HFFc6 (cell line): ENCODE measurements at regions not wholly inside any gene's neighbourhood (a gene's known extent, or its start where the extent isn't known, plus 50 kb on each side); places are given as distances from the start of the nearest gene placed in this dataset.

ENCODE experiments used
- DNase-seq: peaks from one replicate; pipeline ENCODE4 v3.0.0-alpha.2; 2018
- H3K27ac Mint-ChIP-seq: 2 replicates; pipeline ENCODE4 v1.8.0; 2020; ENCODE audit warnings: mild to moderate bottlenecking, mixed read lengths
- H3K27me3 Mint-ChIP-seq: 2 replicates; pipeline ENCODE4 v1.8.0; 2021; ENCODE audit warnings: mild to moderate bottlenecking, moderate library complexity, mixed read lengths; ENCODE audit not compliant: insufficient read depth
- H3K36me3 Mint-ChIP-seq: 2 replicates; pipeline ENCODE4 v1.8.0; 2021; ENCODE audit warnings: low read depth, mixed read lengths
- H3K4me1 Mint-ChIP-seq: 2 replicates; pipeline ENCODE4 v1.8.0; 2020; ENCODE audit warnings: low read depth, mixed read lengths
- H3K4me3 Mint-ChIP-seq: 2 replicates; pipeline ENCODE4 v1.8.0; 2020; ENCODE audit warnings: mild to moderate bottlenecking, moderate library complexity, mixed read lengths
- H3K9me3 Mint-ChIP-seq: 2 replicates; pipeline ENCODE4 v1.8.0; 2020; ENCODE audit warnings: mild to moderate bottlenecking, mixed read lengths
- TF ChIP-seq, protein P1 (sequence below): fragments of 200-600 bp; sonication (generic); IDR thresholded peaks from 2 replicates; pipeline ENCODE4 v1.5.0; 2021; ENCODE audit warnings: antibody characterized with exemption, mild to moderate bottlenecking

DNA sequence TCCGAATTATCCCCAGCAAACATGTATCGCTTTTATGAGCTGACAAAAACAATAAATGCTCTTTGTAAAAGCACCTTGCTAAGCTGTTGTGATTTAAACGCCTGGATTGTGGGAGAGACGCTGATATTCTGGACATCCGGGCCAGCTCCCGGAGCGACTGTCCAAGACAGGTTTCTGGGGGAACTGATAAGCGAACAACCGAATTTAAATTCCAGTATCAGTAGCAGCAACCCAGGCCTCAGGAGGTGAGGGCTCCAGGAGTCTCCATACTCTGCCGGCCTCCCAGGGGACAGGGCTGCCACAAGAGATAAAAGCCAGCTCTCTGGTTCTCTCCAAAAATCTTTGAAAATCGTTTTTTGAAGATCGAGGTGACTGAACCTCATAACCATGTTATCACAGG is 50.3 kb upstream of the VSTM2B start:
- peaks cover 2% of the 10 kb centered on the region; the same call in 1 of the 2 replicates for H3K27me3 Mint-ChIP-seq
- H3K36me3 Mint-ChIP-seq, result no peaks in the 10 kb centered on the region; the same call in 1 of the 2 replicates
- TF ChIP-seq, protein P1, sequence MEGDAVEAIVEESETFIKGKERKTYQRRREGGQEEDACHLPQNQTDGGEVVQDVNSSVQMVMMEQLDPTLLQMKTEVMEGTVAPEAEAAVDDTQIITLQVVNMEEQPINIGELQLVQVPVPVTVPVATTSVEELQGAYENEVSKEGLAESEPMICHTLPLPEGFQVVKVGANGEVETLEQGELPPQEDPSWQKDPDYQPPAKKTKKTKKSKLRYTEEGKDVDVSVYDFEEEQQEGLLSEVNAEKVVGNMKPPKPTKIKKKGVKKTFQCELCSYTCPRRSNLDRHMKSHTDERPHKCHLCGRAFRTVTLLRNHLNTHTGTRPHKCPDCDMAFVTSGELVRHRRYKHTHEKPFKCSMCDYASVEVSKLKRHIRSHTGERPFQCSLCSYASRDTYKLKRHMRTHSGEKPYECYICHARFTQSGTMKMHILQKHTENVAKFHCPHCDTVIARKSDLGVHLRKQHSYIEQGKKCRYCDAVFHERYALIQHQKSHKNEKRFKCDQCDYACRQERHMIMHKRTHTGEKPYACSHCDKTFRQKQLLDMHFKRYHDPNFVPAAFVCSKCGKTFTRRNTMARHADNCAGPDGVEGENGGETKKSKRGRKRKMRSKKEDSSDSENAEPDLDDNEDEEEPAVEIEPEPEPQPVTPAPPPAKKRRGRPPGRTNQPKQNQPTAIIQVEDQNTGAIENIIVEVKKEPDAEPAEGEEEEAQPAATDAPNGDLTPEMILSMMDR, result no peak
- H3K27ac Mint-ChIP-seq, result no peak overlapping the region
- no peak for DNase-seq
- H3K4me1 Mint-ChIP-seq, result no peaks in the 10 kb centered on the region
- peaks cover 19% of the 10 kb centered on the region; the same call in 1 of the 2 replicates for H3K9me3 Mint-ChIP-seq
- no peak overlapping the region for H3K4me3 Mint-ChIP-seq
